H1 (cell line): ENCODE measurements at regions not wholly inside any gene's neighbourhood (a gene's known extent, or its start where the extent isn't known, plus 50 kb on each side); places are given as distances from the start of the nearest gene placed in this dataset.
"Not testable (repeated sequence)": the region's sequence is repeated elsewhere in the genome, so short reads cannot be mapped to it uniquely, and the experiment has no call there.

Source experiments
- CTCF ChIA-PET: fragments of 300-600 bp; sonication (Branson Sonifier 250); formaldehyde crosslinking; loops from one replicate; lab custom pipeline; 2021; ENCODE audit not compliant: partially characterized antibody; lab: Charles Lee
- POLR2A ChIA-PET: fragments of 300-600 bp; sonication (Branson Sonifier 250); formaldehyde crosslinking; loops from one replicate; lab custom pipeline; 2021; ENCODE audit warnings: inconsistent platforms; ENCODE audit not compliant: partially characterized antibody; lab: Charles Lee
- DNase-seq, 2 experiments: peaks; one replicate each; pipeline versions ENCODE4 v3.0.0 to v3.0.0-alpha.2; 2010 to 2022; ENCODE audit warnings: low spot score in 2 of 2, low read depth in 1 of 2, mixed read lengths in 1 of 2
- FAIRE-seq: peaks from 2 replicates; lab custom pipeline; 2011; peaks lifted over from hg19 to GRCh38; lab: Jason Lieb, UNC
- H2AFZ ChIP-seq: 2 replicates; pipeline ENCODE4 v1.8.1; 2012; ENCODE audit warnings: low read length, inconsistent platforms
- H2AK5ac ChIP-seq: 2 replicates; pipeline ENCODE4 v1.6.1; 2013; ENCODE audit warnings: low read depth, low read length
- H2BK120ac ChIP-seq: replicated peaks from 2 replicates; pipeline ENCODE3; 2013; ENCODE audit warnings: low read depth, low read length, inconsistent platforms
- H2BK12ac ChIP-seq: 2 replicates; pipeline ENCODE4 v1.6.1; 2013; ENCODE audit warnings: low read depth, low read length
- H2BK15ac ChIP-seq: 2 replicates; pipeline ENCODE4 v1.6.1; 2013; ENCODE audit warnings: low read length
- H2BK20ac ChIP-seq: 2 replicates; pipeline ENCODE4 v1.6.1; 2013; ENCODE audit warnings: low read length
- H2BK5ac ChIP-seq: 2 replicates; pipeline ENCODE4 v1.6.1; 2013; ENCODE audit warnings: low read depth, low read length
- H3K14ac ChIP-seq: 2 replicates; pipeline ENCODE4 v1.6.1; 2013; ENCODE audit warnings: inconsistent platforms; ENCODE audit not compliant: insufficient read length
- H3K18ac ChIP-seq: 2 replicates; pipeline ENCODE4 v1.6.1; 2013; ENCODE audit warnings: low read length; ENCODE audit errors: extremely low read depth
- H3K23ac ChIP-seq: 2 replicates; pipeline ENCODE4 v1.6.1; 2013; ENCODE audit warnings: inconsistent platforms; ENCODE audit not compliant: insufficient read length
- H3K23me2 ChIP-seq: 2 replicates; pipeline ENCODE4 v1.6.1; 2013; ENCODE audit warnings: low read depth, low read length
- H3K27ac ChIP-seq: 2 replicates; pipeline ENCODE4 v1.6.1; 2011; ENCODE audit warnings: low read depth, low read length, inconsistent platforms
- H3K27me3 ChIP-seq, 4 experiments: replicated peaks in 1 of 4; 1 replicate in 1 of 4; 2 replicates in 3 of 4; pipeline versions ENCODE4 v1.6.1 to v1.8.1; 2011 to 2013; ENCODE audit warnings: low read length in 3 of 4, mild to moderate bottlenecking in 3 of 4, inconsistent platforms in 2 of 4, mixed read lengths in 2 of 4, moderate library complexity in 1 of 4; ENCODE audit not compliant: control insufficient read depth in 3 of 4, insufficient read depth in 3 of 4; ENCODE audit errors: extremely low read depth in 1 of 4
- H3K36me3 ChIP-seq, 4 experiments: 2 replicates each; pipeline versions ENCODE4 v1.6.1 to v1.8.1; 2011 to 2013; ENCODE audit warnings: mild to moderate bottlenecking in 4 of 4, low read length in 3 of 4, moderate library complexity in 2 of 4, control low read depth in 1 of 4, inconsistent platforms in 1 of 4; ENCODE audit not compliant: insufficient read depth in 4 of 4, control insufficient read depth in 2 of 4
- H3K4ac ChIP-seq: replicated peaks from 2 replicates; pipeline ENCODE3; 2013; ENCODE audit warnings: low read length, low read depth, mixed read lengths, inconsistent platforms; ENCODE audit not compliant: insufficient read length
- H3K4me1 ChIP-seq, 4 experiments: replicated peaks in 1 of 4; 1 replicate in 1 of 4; 2 replicates in 3 of 4; pipeline versions ENCODE4 v1.6.1 to v1.8.1; 2011 to 2013; ENCODE audit warnings: low read length in 3 of 4, inconsistent platforms in 2 of 4, mixed read lengths in 1 of 4; ENCODE audit not compliant: insufficient read depth in 4 of 4, control insufficient read depth in 3 of 4
- H3K4me2 ChIP-seq, 2 experiments: 2 replicates each; pipeline versions ENCODE4 v1.6.1 to v1.8.1; 2011 to 2013; ENCODE audit warnings: low read depth in 2 of 2, low read length in 2 of 2, control low read depth in 1 of 2, inconsistent platforms in 1 of 2, mild to moderate bottlenecking in 1 of 2; ENCODE audit not compliant: insufficient read depth in 1 of 2
- H3K4me3 ChIP-seq, 4 experiments: fragments of 200-600, 300-600 bp in 1 of 4; sonication (generic), shearing (Covaris generic), sonication (Bioruptor Twin) in 1 of 4; 2 replicates each; pipeline versions ENCODE4 v1.5.1 to v1.8.1; 2011 to 2016; ENCODE audit warnings: low read length in 4 of 4, low read depth in 3 of 4, control low read depth in 2 of 4, inconsistent platforms in 2 of 4, mild to moderate bottlenecking in 2 of 4, mixed read lengths in 1 of 4, moderate library complexity in 1 of 4; ENCODE audit not compliant: insufficient read depth in 2 of 4; ENCODE audit errors: extremely low read depth in 1 of 4
- H3K56ac ChIP-seq: replicated peaks from 2 replicates; pipeline ENCODE3; 2013; ENCODE audit warnings: low read depth, mild to moderate bottlenecking, mixed read lengths, low read length, inconsistent platforms; ENCODE audit not compliant: insufficient read length
- H3K79me1 ChIP-seq: 2 replicates; pipeline ENCODE4 v1.6.1; 2013; ENCODE audit warnings: low read depth, low read length, control low read depth
- H3K79me2 ChIP-seq, 2 experiments: 2 replicates each; pipeline versions ENCODE4 v1.6.1 to v1.8.1; 2012 to 2013; ENCODE audit warnings: low read length in 2 of 2, mild to moderate bottlenecking in 2 of 2, inconsistent platforms in 1 of 2; ENCODE audit not compliant: insufficient read depth in 2 of 2, control insufficient read depth in 1 of 2
- H3K9ac ChIP-seq, 4 experiments: replicated peaks in 1 of 4; 1 replicate in 1 of 4; 2 replicates in 3 of 4; pipeline versions ENCODE4 v1.6.1 to v1.8.1; 2011 to 2013; ENCODE audit warnings: low read depth in 3 of 4, low read length in 3 of 4, control low read depth in 2 of 4, mild to moderate bottlenecking in 2 of 4, moderate library complexity in 2 of 4, inconsistent platforms in 1 of 4; ENCODE audit errors: extremely low read depth in 1 of 4
- H3K9me3 ChIP-seq, 2 experiments: 2 replicates each; pipeline versions ENCODE4 v1.6.1 to v1.8.1; 2012 to 2013; ENCODE audit warnings: mild to moderate bottlenecking in 2 of 2, moderate library complexity in 2 of 2, control low read depth in 1 of 2, inconsistent platforms in 1 of 2, low read depth in 1 of 2, low read length in 1 of 2, mixed read lengths in 1 of 2; ENCODE audit not compliant: insufficient read depth in 2 of 2
- H4K20me1 ChIP-seq, 2 experiments: replicated peaks in 1 of 2; 2 replicates each; pipeline versions ENCODE3 to v1.8.1; 2011 to 2013; ENCODE audit warnings: inconsistent platforms in 2 of 2, low read length in 2 of 2, mild to moderate bottlenecking in 1 of 2; ENCODE audit not compliant: insufficient read depth in 2 of 2, control insufficient read depth in 1 of 2
- H4K5ac ChIP-seq: 2 replicates; pipeline ENCODE4 v1.6.1; 2013; ENCODE audit warnings: low read length, low read depth, mixed read lengths, inconsistent platforms; ENCODE audit not compliant: insufficient read length
- H4K8ac ChIP-seq: 2 replicates; pipeline ENCODE4 v1.8.0; 2013; ENCODE audit warnings: mild to moderate bottlenecking, moderate library complexity, low read length, inconsistent platforms; ENCODE audit not compliant: insufficient read depth; ENCODE audit errors: extremely low read depth
- H4K91ac ChIP-seq: replicated peaks from 2 replicates; pipeline ENCODE3; 2013; ENCODE audit warnings: low read length, mixed read lengths, inconsistent platforms; ENCODE audit not compliant: insufficient read length

GRCh38 chr5:34329611-34330108 is 286.6 kb upstream of the C1QTNF3 start:
- H4K91ac ChIP-seq, H3K27ac ChIP-seq, H2BK15ac ChIP-seq, POLR2A ChIA-PET, H3K23ac ChIP-seq, H2AK5ac ChIP-seq, H2BK12ac ChIP-seq, H3K4me3 ChIP-seq, H3K18ac ChIP-seq, H3K4me1 ChIP-seq, H3K4me2 ChIP-seq, H4K20me1 ChIP-seq, FAIRE-seq, H2BK5ac ChIP-seq, H3K27me3 ChIP-seq, H3K9me3 ChIP-seq, H4K8ac ChIP-seq, H2BK20ac ChIP-seq, H3K23me2 ChIP-seq, H4K5ac ChIP-seq, H3K9ac ChIP-seq, H3K79me1 ChIP-seq, H3K56ac ChIP-seq, H3K4ac ChIP-seq, H2BK120ac ChIP-seq, H3K14ac ChIP-seq, H3K79me2 ChIP-seq, CTCF ChIA-PET, DNase-seq, H2AFZ ChIP-seq, H3K36me3 ChIP-seq: not testable (repeated sequence)

- H2BK120ac ChIP-seq, H3K18ac ChIP-seq, DNase-seq, H3K79me2 ChIP-seq, H3K27ac ChIP-seq, H2BK5ac ChIP-seq, H4K20me1 ChIP-seq, H3K4me3 ChIP-seq, H3K23me2 ChIP-seq, H3K56ac ChIP-seq, H3K9me3 ChIP-seq, H4K5ac ChIP-seq, FAIRE-seq, H3K79me1 ChIP-seq, H3K27me3 ChIP-seq, H3K4ac ChIP-seq, H4K8ac ChIP-seq, H2AFZ ChIP-seq, POLR2A ChIA-PET, H3K9ac ChIP-seq, H2BK15ac ChIP-seq, H4K91ac ChIP-seq, H3K36me3 ChIP-seq, H3K23ac ChIP-seq, CTCF ChIA-PET, H2BK20ac ChIP-seq, H3K14ac ChIP-seq, H2BK12ac ChIP-seq, H3K4me2 ChIP-seq, H2AK5ac ChIP-seq, H3K4me1 ChIP-seq: not testable (repeated sequence)
Observed at GRCh38 chr5:34331928-34332454, 289.0 kb upstream of the C1QTNF3 start.
